ENCODE measurements at regions not wholly inside any gene's neighbourhood (a gene's known extent, or its start where the extent isn't known, plus 50 kb on each side); places are given as distances from the start of the nearest gene placed in this dataset.

DNA sequence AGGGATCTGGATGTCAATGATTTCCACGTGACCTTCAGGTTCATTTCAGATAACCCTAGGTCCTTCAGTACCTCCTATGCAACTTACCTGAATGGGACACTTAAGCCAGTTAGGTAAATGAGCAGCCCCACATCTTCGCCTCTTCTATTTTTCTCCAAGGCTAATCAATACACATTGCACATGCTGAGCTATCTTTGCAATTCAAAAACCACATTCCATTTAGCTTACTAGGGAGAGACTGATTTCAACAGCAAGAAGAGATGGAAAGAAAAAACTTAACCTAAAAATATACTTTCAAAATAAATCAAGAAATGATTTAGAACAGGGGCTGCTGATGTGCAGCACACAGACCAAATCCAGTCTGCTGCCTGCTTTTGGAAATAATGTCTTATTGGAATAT lies 81.8 kb upstream of the CDCA7L start:
- H3K4me3 ChIP-seq: no peak overlapping the region
- TF ChIP-seq, protein P1, sequence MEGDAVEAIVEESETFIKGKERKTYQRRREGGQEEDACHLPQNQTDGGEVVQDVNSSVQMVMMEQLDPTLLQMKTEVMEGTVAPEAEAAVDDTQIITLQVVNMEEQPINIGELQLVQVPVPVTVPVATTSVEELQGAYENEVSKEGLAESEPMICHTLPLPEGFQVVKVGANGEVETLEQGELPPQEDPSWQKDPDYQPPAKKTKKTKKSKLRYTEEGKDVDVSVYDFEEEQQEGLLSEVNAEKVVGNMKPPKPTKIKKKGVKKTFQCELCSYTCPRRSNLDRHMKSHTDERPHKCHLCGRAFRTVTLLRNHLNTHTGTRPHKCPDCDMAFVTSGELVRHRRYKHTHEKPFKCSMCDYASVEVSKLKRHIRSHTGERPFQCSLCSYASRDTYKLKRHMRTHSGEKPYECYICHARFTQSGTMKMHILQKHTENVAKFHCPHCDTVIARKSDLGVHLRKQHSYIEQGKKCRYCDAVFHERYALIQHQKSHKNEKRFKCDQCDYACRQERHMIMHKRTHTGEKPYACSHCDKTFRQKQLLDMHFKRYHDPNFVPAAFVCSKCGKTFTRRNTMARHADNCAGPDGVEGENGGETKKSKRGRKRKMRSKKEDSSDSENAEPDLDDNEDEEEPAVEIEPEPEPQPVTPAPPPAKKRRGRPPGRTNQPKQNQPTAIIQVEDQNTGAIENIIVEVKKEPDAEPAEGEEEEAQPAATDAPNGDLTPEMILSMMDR (IDR thresholded peaks at IDR 0.05): no peak
- no peak for DNase-seq (ENCODE audit: low spot score)
- H3K27ac ChIP-seq: no peak overlapping the region

GRCh38 chr7:22025983-22026382 lies 80.3 kb upstream of the CDCA7L start:
- H3K4me3 ChIP-seq: no peak overlapping the region
- no peak overlapping the region for H3K27ac ChIP-seq
- no peak for DNase-seq (ENCODE audit: low spot score)
- TF ChIP-seq, protein P1 (IDR thresholded peaks at IDR 0.05): no peak

DNA sequence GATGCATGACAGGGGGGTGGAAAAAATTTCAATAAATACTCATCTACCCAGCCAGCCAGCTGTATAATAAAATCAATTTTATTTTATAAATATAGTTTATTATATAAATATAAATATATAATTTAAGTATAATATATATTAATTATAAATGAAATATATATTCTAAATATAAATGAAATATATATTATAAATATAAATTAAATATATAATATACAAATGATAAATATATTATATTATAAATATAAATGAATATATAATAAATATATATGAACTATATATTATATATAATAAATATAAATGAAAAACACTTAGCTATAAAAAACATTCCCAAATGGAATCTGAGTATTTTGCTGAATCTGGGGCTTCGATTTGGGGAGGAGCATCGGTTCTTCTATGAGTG lies 79.4 kb upstream of the CDCA7L start:
- TF ChIP-seq, protein P1 (IDR thresholded peaks at IDR 0.05): no peak
- no peak for DNase-seq (ENCODE audit: low spot score)
- H3K27ac ChIP-seq: no peak overlapping the region
- no peak overlapping the region for H3K4me3 ChIP-seq

- DNase-seq (ENCODE audit: low spot score): no peak
- Histone ChIP-seq H3K27ac (no peak overlapping the region), H3K4me3 (no peak overlapping the region)
- TF ChIP-seq, protein P1 (IDR thresholded peaks at IDR 0.05): no peak
Observed at GRCh38 chr7:22019931-22020330, 74.2 kb upstream of the CDCA7L start.

DNA sequence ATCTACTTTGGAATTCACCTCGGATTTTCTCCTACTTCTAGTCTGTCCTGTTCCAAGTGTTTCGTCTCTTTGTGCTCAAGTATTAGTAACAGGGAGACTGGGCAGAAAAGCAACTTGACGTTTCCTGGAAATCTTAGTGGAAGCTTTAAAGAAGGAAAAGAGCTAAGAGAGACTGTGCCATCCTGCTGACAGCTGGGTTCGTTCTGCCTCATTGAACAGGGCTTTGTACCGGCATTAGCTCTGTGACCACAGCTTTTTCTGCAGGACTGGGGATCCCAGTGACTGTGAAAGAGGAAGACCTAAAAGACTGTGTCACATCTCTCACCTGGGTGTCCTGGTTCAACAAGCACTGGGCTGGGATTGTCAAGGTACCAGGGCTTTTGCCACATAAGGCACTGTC lies 70.8 kb upstream of the CDCA7L start:
- H3K4me3 ChIP-seq: no peak overlapping the region
- TF ChIP-seq, protein P1 (IDR thresholded peaks at IDR 0.05): no peak
- DNase-seq (ENCODE audit: low spot score): no peak
- no peak overlapping the region for H3K27ac ChIP-seq

DNA sequence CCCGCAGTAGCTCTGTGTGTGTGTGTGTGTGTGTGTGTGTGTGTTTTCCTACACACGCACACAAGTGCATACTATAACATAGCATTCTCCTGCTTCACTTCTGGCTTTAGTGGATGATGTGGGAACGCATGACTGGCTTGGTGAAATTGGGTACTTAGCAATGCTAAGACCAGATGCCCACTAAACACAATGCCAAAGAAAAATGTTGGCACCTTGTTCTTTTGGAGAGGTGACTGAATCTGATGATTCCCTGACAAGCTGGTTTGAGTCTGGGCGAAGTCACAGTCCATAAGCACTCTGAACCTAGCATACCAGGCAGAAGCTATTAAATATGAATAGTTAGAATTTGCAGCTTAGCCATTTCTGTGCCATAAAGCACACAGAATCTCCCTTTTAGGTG lies 68.0 kb upstream of the CDCA7L start:
- TF ChIP-seq, protein P1 (IDR thresholded peaks at IDR 0.05): no peak
- DNase-seq (ENCODE audit: low spot score): no peak
- Histone ChIP-seq H3K27ac (no peak overlapping the region), H3K4me3 (no peak overlapping the region)

- TF ChIP-seq, protein P1 (IDR thresholded peaks at IDR 0.05): no peak
- Histone ChIP-seq H3K4me3 (no peak overlapping the region), H3K27ac (no peak overlapping the region)
- no peak for DNase-seq (ENCODE audit: low spot score)
Observed at GRCh38 chr7:22008683-22009082, 63.0 kb upstream of the CDCA7L start.
